CD1c-positive myeloid dendritic cell (primary cell): ENCODE measurements at regions not wholly inside any gene's neighbourhood (a gene's known extent, or its start where the extent isn't known, plus 50 kb on each side); places are given as distances from the start of the nearest gene placed in this dataset.
"Not testable (repeated sequence)": the region's sequence is repeated elsewhere in the genome, so short reads cannot be mapped to it uniquely, and the experiment has no call there.

ENCODE experiments used
- DNase-seq: peaks from one replicate; pipeline ENCODE4 v3.0.0-alpha.2; 2016; ENCODE audit errors: extremely low spot score

DNA sequence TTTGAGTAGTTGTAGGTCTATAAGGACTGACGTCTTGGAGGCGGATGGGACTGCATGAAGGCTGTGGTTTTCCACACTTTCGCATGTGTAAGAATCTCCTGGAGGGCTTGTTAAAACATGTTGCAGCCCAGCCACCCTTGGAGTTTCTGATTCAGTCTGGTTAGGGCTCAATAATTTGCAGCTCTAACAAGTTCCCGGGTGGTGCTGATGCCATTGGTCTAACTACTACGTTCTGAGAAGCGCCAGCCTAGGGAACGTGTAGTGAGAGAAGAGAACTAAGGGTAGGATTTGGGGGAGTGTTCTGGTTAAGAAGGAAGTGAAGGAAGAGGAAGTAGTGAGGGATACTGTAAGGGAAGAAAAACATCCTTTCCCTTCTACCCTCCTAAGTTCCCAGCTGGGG lies 138.9 kb downstream of the LARP7 start:
- DNase-seq = no peak

DNA sequence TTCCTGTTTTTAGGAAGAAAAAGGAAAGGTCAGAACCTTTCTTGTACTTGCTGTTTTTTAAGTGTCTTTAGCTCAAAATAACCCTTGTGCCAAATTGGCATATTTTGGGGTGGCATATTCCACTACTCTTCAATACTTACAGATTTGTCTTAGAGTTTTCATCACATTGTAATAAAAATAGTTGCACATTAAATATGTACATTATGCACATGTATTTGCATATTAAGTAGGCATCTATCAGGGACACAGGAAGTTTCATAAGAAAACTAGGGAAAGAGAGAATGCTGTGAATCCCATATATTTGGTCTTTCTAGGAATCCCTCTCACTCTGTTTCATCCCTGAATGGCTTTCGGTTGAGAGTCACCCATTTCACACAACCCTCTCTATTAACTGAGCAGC lies 139.6 kb downstream of the LARP7 start:
- no peak for DNase-seq

DNA sequence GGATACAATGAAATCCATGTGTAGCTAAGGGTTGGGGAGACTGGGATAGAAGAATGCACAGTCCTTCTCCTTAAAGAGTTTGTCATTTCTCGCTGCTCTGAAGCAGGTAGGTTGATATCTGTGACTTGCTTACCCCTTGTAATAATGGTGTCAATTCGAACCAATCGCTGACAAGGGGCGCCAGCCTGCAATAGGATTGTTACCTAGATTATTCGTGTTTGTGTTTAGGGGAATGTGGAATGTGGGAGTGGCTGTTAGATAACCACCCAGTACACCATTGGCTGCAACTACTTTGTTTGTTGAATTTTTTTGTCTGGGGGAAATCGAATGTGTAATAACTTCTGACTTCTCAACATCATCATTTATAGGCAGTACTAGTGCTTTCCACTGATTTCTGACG lies 141.6 kb downstream of the LARP7 start:
- DNase-seq = no peak

DNA sequence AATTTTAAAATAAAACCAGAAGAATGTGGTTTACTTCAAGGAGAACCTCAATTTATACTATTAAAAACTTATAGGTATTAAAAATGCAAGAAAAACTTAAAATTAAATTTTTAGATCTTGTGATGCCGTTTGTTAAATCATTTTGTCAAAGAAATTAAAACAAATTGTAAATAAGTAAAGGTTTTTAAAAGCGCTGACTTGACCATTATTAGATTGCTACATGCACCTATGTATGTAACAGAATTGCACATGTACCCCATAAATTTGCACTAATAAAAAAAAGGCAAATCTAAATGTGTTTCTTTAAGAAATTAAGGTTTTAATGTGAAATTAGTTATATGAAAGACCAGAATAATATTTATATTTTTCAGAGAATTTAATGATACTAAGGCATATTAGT lies 156.1 kb downstream of the LARP7 start:
- DNase-seq = no peak

DNA sequence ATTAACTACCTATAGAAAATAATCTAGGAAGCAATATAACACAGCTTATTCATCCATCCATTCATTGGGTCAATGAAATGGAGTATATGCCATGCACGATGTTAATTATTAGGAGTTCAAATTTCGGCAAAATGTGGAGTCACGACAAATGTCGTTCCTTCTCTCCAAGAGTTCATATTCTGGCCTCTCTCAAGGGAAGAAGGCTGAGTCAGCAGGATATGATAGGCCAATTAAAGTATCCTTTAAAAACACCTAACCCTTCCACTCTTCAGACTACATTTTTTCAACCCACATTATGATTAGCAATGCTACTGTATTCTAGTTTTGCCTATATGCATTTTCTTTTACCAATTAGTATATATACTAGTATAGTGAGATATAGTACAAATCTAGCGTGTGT lies 163.1 kb downstream of the LARP7 start:
- DNase-seq = no peak

DNA sequence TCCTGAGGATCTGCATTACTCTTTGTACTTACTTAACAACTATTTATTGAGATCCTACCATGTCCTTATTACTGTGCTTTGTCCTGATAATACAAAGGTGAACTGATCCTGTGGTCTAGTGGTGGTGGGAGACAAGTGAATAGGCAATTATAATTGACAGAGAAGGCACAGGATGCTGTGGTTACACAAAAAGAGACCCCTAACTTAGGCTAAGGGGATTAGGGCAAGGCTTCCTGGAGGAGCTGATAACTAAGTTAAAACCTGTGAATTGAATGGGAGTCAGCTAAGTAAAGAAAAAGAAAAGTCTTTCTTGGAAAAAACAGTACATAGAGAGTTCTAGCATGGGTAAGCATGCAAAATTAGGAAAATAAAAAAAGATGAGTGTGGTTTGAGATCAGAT lies 164.4 kb downstream of the LARP7 start:
- DNase-seq = no peak

DNA sequence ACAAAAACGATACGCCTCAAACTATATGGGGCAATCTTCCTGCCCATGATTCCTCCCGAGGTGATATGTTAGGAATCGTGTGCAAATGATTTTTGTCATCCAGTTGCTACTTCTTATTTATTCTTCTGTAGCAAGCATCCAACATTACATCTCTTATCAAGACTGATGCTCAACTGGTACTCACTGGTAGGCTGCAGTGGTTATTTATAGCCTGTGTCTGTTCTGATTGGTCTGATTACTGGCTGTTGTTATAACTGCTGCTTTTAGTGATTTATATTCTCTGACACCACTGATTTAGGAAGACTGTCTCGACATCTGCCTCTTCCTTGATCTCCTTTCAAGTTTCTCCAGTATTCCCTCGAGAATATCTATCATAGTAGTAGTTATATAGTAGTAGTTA lies 165.8 kb downstream of the LARP7 start:
- no peak for DNase-seq

DNA sequence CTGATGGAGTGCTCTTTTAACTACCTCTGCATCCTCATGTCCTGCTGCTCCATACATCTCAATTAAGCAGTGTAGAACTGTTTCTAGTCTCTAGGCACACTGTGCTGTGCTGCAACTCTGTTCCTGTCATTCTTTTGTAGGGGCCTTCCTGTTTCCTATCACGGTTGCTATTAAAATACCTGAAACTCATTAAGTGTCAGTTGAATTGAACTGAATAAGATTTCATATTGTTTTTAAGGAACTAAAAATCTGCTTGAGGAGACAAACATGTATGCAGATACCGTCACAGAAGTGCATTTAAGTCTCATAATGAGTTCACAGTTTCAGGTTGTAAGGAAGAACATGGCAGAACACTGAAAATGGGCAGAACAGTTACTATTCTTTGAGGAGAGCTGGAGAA lies 170.1 kb downstream of the LARP7 start:
- no peak for DNase-seq

DNA sequence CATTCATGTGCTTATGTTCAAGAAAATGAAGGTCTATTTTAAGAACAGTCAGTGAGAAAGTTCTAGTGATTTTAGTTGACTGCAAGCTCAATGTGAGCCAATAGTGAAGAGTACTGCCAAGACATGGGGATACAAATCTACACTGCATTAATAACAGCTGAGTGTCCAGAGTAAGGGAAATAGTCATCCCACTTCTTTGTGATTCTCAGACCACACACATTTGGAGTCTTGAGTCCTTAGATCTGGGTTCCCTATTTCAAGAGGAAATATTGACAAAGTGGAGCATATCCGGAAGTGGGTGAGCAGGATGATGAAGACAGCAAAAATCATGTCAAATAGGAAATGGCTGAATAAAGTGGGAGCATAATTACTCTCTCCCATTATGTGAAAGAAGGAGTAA lies 171.1 kb downstream of the LARP7 start:
- DNase-seq = peak; percentile 23

DNA sequence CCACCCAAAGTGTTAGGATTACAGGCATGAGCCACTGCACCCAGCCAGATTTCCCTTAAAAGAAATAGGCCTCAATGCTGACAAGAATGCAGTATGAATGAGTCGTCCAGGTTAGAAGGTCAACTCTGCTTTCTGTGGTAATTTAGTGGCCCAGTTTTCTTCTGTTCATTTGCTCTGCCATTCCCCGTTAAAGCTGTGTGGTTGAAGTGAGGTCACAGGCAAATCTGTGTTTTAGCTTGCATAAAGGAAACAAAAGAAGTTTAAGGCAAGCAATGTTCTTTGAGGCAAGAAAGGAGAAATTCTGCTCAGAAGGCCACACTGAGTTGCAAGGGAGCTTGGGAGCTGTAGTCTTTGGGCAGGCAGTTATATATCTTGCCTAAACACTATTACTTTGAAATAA lies 176.8 kb downstream of the LARP7 start:
- DNase-seq = no peak

DNA sequence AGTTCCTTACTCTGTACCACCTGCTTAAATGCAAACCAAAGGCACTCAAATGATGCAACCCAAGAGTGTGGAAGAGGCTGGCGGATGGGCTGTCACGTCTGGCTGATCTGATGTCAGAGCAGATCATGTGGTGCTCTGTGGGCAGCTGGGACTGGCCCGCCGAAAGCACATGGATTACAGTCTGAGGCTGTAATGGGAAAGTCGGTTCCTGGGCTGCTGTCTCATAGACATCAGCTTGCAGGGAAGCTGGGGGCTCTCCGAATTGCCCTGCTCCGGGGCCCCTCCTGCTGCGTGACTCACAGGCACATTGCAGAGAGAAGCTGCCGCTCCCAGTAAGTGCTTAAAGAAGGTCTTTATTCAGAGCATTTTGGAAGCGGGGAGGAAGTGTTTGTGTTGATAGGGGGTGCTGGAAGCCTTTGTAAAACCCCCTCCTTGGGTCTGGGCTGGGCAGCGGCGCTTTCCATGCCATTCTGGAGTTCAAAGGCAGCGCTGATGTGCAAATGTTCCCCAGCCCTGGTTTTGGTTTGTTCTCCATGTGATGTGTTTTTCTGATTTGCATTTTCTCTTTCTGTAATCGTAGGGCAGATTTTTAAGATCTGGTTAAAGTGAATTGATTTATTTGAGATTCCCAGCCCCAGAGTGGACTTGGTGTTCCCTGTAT lies 181.1 kb downstream of the LARP7 start:
- DNase-seq = peak; percentile 44

DNA sequence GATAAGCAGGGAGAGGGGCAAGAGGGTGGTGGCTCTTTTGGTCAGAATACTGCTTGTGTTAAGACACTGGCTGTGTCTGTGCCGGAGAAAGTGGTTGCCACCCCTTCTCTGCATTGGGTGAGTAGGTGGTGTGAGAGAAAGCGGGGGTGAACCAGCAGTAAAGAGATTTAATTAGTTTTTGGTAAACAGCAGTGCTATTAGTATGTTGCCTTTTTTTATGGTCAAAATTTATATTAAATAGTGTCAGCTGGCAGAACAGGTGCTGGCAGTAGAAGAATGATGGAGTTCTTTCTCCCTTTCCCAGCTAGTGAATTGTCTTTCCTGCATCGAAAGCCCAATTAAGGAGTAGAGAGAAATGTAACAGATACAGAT lies 181.6 kb downstream of the LARP7 start:
- no peak for DNase-seq

DNA sequence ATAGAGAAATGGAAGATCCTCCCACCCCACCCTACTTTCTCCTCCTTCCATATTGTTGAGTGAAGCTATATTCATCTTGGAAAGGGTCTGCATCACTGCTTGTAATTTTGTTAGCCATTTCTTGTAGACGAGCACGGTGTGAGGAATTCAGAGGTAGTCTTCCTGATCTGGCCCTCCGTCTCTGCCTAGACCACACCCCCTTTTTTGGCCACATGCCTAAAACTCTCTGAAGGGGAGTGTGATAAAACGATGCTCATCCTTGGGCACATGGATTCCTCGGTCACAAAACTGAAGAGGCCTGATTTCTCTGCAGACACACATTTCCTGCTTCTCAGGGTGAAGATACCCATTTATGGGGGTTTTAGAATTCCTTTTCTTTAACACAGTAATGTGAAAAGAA lies 182.8 kb downstream of the LARP7 start:
- DNase-seq = no peak

DNA sequence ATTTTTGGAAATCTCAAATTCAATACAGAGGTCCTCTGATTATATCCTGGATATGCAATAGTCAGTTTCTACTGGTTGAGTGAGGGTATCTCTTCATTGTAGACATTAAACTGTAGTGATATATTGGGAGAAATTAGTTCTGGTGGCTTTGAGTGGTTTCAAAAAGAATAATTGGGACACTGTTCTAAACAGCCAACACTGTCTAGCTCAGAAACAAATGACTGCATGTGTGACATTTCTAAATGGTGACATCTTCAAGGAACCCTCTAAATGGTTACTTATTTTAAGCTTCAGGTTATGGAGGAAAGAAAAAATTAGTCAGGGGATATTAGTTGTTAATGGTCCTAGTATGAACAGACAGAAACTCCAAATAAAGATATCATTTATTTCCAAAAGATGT lies 186.2 kb downstream of the LARP7 start:
- no peak for DNase-seq

DNA sequence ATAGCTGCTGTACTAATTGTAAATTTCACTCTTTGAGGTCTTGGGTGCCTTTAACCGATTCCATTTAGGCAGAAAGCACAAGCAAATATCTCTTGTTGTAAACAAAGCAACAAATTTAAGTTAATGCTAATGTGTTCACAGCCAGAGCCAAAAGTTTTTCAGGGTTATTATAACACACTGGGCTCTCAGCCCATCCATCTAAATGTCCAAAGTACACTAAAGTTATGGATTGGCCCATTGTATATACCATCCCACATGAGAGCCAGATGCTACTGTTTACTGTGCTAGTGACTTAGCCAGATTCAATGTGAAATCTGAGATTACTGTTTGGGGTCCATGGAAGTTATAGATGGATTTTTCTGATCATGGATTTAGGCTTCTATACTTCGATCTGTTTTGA lies 186.7 kb downstream of the LARP7 start:
- DNase-seq = no peak

DNA sequence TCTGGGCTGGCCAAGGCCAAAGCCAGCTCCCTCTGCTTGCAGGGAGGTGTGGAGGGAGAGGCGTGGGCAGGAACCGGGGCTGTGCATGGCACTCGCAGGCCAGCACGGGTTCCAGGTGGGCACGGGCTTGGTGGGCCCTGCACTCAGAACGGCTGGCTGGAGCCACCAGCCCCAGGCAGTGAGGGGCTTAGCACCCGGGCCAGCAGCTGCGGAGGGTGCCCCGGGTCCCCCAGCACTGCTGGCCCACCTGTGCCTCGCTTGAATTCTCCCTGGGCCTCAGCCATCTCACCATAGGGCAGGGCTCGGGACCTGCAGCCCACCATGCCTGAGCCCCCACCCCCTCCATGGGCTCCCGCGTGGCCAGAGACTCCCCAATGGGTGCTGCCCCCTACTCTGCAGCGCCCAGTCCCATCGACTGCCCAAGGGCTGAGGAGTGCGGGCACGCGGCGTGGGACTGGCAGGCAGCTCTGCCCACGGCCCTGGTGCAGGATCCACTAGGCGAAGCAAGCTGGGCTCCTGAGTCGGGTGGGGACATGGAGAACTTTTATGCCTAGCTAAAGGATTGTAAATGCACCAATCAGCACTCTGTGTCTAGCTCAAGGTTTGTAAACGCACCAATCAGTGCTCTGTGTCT lies 193.9 kb downstream of the LARP7 start:
- no peak for DNase-seq

DNA sequence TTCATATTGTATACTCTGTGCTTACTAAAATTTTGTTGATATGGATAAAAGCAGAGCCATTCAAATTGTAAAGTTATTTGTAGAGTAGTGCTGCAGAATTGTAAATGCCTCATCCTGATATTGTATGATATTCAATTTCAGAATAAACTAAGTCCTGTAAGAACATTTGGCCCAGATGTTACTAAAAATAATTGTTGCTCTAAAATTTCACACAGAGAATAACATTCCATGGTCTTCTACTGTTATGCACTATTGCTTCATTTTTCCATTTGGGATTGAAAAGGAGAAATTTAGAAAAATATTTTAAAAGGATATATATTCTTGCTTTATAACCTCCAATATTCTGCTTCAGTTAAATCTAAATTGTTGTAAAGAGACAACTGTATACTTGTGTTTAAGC lies 195.6 kb downstream of the LARP7 start:
- no peak for DNase-seq

DNA sequence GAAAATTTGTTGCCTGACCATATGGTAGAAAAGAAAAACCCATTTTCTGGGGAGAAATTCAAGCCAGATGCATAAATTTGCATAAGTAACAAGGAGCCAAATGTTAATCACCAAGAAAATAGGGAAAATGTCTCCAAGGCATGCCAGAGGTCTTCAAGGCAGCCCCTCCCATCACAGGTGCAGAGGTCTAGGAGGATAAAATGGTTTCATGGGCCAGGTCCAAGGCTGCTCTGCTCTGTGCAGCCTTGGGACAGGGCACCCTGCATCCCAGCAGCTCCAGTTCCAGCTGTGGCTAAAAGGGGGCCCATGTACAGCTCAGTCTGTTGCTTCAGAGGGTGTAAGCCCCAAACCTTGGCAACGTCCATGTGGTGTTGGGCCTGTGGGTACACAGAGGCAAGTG lies 200.0 kb downstream of the LARP7 start:
- DNase-seq = no peak

DNA sequence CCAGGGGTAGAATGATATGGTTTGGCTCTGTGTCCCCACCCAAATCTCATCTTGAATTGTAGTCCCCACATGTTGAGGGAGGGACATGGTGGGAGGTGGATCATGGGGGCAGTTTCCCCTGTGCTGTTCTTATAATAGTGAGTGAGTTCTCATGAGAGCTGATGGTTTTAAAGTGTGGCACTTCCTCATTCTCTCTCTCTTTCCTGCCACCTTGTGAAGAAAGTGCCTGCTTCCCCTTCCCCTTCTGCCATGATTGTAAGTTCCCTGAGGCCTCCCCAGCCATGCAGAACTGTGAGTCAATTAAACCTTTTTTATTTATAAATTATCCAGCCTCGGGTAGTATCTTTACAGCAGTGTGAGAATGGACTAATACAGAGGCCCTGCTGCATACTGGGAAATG lies 201.1 kb downstream of the LARP7 start:
- DNase-seq = not testable (repeated sequence)

DNA sequence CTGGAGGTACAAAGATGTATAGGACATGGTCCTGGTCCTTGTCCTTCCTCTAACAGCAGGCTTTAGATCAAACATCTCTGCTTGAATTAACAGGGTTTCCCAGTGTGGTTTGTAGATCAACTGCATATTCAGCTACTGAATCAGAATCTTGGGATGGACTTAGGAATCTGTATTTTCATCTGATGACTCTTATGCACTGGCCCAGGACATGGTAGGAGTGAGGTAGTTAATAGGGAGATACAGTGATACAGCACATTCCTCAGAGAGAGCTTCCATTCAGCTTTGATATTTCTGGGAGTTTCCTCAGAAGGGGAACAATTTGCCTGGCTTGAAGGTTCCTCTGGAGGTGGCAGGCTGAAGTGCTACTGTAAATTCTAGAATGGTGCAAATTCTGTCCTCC lies 203.1 kb downstream of the LARP7 start:
- no peak for DNase-seq

DNA sequence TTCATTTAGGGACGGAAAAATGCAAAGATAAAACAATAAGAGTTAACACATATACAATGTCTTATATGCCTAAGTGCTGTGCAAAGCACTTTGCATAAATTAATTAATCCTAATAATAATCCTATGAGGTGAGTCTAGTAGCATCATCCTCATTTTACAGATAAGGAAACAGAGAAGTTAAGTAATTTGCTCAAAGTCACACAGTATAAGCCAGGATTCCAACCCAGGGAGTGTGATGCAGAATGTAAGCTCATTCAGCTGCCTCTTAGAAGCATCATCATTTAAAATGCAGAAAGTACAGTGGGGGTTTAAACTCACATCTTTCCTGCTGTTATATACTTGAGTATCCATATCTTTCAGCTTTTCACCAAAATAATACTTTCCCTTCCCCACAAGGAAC lies 203.7 kb downstream of the LARP7 start:
- DNase-seq = no peak

DNA sequence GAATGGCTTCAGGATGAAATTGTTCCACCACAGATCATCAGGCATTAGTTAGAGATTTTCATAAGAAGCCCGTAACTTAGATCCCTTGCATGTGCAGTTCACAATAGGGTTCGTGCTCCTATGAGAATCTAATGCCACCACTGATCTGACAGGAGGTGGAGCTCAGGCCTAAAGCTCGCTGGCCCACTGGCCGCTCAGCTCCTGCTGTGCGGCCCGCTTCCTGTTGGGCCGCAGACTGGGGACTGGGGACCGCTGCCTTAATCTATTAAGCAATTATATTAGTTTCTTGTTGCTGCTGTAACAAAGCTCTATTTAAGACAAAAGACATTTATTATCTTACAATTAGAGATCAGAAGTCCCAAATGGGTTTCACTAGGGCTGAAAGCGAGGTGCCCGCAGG lies 205.6 kb downstream of the LARP7 start:
- no peak for DNase-seq

DNA sequence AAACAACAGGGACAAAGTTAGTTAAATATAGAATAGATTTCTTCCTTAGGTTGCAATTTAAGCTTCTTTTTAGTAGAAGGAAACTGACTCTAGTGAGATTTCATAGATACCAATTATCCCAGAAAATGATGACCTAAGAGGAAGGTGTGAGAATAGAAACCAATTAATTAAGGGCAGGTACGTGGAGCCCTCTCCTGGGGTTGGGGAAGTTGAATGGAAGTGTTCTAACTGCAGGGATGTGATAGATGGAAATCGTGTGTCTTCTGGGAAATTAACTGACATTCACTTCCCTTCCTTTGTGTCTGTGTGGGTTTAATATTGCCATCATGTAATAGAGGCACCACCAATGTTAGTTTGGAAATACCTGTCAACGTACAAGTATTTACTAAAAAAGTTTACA lies 204.1 kb upstream of the ANK2 start:
- DNase-seq = no peak

DNA sequence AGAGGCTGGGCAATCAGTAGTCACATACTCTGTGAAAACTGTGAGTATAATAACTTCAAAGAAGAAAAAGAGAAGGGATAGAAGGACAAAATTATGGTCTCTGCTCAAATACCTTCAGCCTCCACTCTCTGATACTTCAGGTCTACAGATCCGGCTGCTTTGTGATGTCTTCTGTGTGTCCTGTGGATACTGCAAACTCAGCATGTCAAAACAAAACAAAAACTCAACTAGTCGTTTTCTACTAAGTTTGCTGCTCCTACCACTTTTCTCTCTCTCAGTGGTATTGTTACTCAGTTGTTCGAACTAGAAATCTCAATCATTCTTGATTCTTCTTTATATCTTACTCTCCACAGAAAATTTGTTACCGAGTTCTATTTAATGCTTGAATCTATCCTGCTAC lies 202.4 kb upstream of the ANK2 start:
- no peak for DNase-seq
